ENCODE measurements at regions not wholly inside any gene's neighbourhood (a gene's known extent, or its start where the extent isn't known, plus 50 kb on each side); places are given as distances from the start of the nearest gene placed in this dataset.
A peak's percentile ranks its signal among the peaks of the same experiment; 100 is the strongest.

DNA sequence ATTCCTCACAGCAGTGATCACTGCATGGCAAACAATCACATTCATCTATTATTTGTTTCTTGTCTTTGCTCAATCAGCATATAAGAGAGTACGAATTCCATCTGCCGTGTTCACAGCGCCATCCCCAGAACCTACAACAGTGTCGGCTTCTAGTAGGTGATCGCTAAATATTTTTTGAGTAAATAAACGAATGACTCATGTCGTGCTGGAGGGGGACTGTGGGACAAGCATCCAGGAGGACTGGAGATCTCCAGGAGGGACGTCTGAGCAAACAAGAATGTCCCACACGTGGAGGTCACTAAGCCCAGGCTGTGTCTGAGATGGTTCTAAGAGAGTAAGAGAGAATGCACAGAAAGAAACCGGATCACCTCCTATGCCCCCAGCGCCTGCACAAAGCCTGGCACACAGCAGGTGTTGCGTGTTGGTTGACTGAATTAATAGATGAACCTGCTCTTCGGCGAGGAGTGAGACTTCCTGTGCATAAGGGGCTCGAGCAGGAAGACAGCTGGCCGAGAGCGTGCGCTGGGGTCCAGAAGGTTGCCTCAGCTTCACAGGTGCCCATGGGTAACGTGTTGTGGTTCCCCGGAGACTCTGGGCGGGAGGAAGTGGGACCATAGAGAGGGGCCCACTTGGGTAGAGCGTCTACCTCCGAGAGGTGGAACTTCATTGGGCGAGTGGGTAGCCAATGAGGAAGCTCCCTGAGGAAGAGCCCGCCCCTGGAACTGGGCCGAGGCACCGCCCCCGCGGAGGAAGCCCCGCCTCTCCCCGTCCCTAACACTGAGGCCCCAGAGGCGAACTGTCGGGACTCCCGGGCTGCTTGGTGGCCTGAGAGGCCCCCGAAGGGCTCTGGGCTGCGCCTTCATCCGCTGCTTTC, 193.0 kb downstream of the MELK start:
- H3K79me2 ChIP-seq (ENCODE audit: control insufficient read depth, insufficient read depth, low read length), result no peaks in the 10 kb centered on the region
- no peaks in the 10 kb centered on the region for H3K9me1 ChIP-seq (replicated peaks; ENCODE audit: control insufficient read depth, extremely low read depth, insufficient read depth, low read length)
- peaks cover 0 to 5% of the 10 kb centered on the region in 2 experiments for H3K27me3 ChIP-seq (ENCODE audit: control insufficient read depth in 2 of 2, insufficient read depth in 2 of 2, low read length in 2 of 2)
- TF ChIP-seq, protein P1, sequence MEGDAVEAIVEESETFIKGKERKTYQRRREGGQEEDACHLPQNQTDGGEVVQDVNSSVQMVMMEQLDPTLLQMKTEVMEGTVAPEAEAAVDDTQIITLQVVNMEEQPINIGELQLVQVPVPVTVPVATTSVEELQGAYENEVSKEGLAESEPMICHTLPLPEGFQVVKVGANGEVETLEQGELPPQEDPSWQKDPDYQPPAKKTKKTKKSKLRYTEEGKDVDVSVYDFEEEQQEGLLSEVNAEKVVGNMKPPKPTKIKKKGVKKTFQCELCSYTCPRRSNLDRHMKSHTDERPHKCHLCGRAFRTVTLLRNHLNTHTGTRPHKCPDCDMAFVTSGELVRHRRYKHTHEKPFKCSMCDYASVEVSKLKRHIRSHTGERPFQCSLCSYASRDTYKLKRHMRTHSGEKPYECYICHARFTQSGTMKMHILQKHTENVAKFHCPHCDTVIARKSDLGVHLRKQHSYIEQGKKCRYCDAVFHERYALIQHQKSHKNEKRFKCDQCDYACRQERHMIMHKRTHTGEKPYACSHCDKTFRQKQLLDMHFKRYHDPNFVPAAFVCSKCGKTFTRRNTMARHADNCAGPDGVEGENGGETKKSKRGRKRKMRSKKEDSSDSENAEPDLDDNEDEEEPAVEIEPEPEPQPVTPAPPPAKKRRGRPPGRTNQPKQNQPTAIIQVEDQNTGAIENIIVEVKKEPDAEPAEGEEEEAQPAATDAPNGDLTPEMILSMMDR (IDR thresholded peaks at IDR 0.05; ENCODE audit: extremely low read depth in 1 of 2, insufficient read depth in 1 of 2, low read depth in 1 of 2, low read length in 2 of 2), result no peak
- POLR2A ChIA-PET, result no interaction called here
- no peak overlapping the region for H3K27ac ChIP-seq (ENCODE audit: insufficient read depth, low read depth, low read length)
- dilution Hi-C loops (cut with MboI; ENCODE audit: extremely low pct_ligation_motif_present, low sequenced_read_pairs), result no loop called here
- no peak overlapping the region for H3K4me2 ChIP-seq (ENCODE audit: insufficient read depth, low read length)
- intact Hi-C loops (cut with micrococcal nuclease), result no loop called here
- H3K36me3 ChIP-seq (ENCODE audit: control insufficient read depth in 2 of 2, extremely low read depth in 1 of 2, insufficient read depth in 2 of 2, low read length in 2 of 2), result no peaks in the 10 kb centered on the region
- H2AFZ ChIP-seq (ENCODE audit: low read depth, low read length), result peak overlapping the region; percentile 32
- H3K9ac ChIP-seq (replicated peaks; ENCODE audit: extremely low read depth, insufficient read depth, low read length), result no peak overlapping the region
- peak; percentile 8 for DNase-seq (ENCODE audit: low read depth, low spot score)
- no peak overlapping the region for H3K4me3 ChIP-seq (replicated peaks in 1 of 3; ENCODE audit: insufficient read depth in 1 of 3, low read depth in 1 of 3, low read length in 3 of 3)
- FAIRE-seq, result no peak
- H4K20me1 ChIP-seq (replicated peaks; ENCODE audit: control insufficient read depth, extremely low read depth, insufficient read depth, low read length), result no peaks in the 10 kb centered on the region
- CTCF ChIA-PET, result interaction anchor here (0.6 kb wide), 1 partner anchor 650 kb away, joined by 3 read pairs; no protein-coding TSS in a partner anchor
- no peaks in the 10 kb centered on the region for H3K9me3 ChIP-seq (replicated peaks; ENCODE audit: control insufficient read depth, insufficient read depth, low read length)
- no TSS peak for BruUV-seq (replicated peaks)
- no peaks in the 10 kb centered on the region for H3K4me1 ChIP-seq (ENCODE audit: control insufficient read depth, extremely low read depth, insufficient read depth, low read length)

DNA sequence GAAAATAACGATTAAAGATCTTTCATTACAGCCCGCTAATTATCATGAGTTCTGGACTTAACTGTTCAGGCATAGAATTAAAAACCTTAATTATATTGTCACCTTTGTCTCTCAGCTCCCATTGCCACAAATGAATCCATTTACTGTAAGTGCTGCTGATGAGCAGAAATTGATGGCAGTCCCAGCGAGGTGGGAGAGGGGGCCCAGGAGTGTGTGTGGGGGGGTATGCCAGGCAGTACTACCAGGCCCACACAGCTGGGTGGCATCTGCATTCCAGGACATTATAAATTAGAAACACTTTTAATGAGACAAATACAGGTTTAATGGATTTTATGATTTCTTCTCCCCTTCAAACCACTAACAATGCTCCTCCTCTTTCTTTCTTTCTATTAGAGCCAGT, 196.0 kb downstream of the MELK start:
- Histone ChIP-seq H3K4me1 (ENCODE audit: control insufficient read depth, extremely low read depth, insufficient read depth, low read length) (no peaks in the 10 kb centered on the region), H3K27me3 (ENCODE audit: control insufficient read depth in 2 of 2, insufficient read depth in 2 of 2, low read length in 2 of 2) (peaks cover 0 to 5% of the 10 kb centered on the region in 2 experiments), H3K9me3 (replicated peaks; ENCODE audit: control insufficient read depth, insufficient read depth, low read length) (no peaks in the 10 kb centered on the region), H3K9ac (replicated peaks; ENCODE audit: extremely low read depth, insufficient read depth, low read length) (no peak overlapping the region), H3K27ac (ENCODE audit: insufficient read depth, low read depth, low read length) (no peak overlapping the region), H3K4me2 (ENCODE audit: insufficient read depth, low read length) (no peak overlapping the region), H3K9me1 (replicated peaks; ENCODE audit: control insufficient read depth, extremely low read depth, insufficient read depth, low read length) (no peaks in the 10 kb centered on the region), H4K20me1 (replicated peaks; ENCODE audit: control insufficient read depth, extremely low read depth, insufficient read depth, low read length) (no peaks in the 10 kb centered on the region), H3K4me3 (replicated peaks in 1 of 3; ENCODE audit: insufficient read depth in 1 of 3, low read depth in 1 of 3, low read length in 3 of 3) (no peak overlapping the region), H2AFZ (ENCODE audit: low read depth, low read length) (no peak overlapping the region), H3K79me2 (ENCODE audit: control insufficient read depth, insufficient read depth, low read length) (no peaks in the 10 kb centered on the region), H3K36me3 (ENCODE audit: control insufficient read depth in 2 of 2, extremely low read depth in 1 of 2, insufficient read depth in 2 of 2, low read length in 2 of 2) (no peaks in the 10 kb centered on the region)
- intact Hi-C loops (cut with micrococcal nuclease), result no loop called here
- FAIRE-seq, result no peak
- dilution Hi-C loops (cut with MboI; ENCODE audit: extremely low pct_ligation_motif_present, low sequenced_read_pairs), result no loop called here
- CTCF ChIA-PET, result no interaction called here
- POLR2A ChIA-PET, result no interaction called here
- DNase-seq (ENCODE audit: low read depth, low spot score), result no peak
- no TSS peak for BruUV-seq (replicated peaks)
- TF ChIP-seq GATA2 (IDR thresholded peaks at IDR 0.05; ENCODE audit: insufficient read depth, insufficient read length, low read depth, low read length), result no peak

Data from endothelial cell of umbilical vein (primary cell).